Transverse colon (tissue), 3 donors: ENCODE measurements at regions not wholly inside any gene's neighbourhood (a gene's known extent, or its start where the extent isn't known, plus 50 kb on each side); places are given as distances from the start of the nearest gene placed in this dataset.

Experiments
- CTCF ChIP-seq, 5 experiments: fragments of 200-600 bp in 3 of 5; fragments of 450-650 bp in 2 of 5; sonication (generic) in 3 of 5; IDR thresholded peaks; 1 replicate in 2 of 5; 2 replicates in 3 of 5; pipeline ENCODE4 v1.5.1; 2016 to 2017; ENCODE audit warnings: antibody characterized with exemption in 5 of 5, inconsistent platforms in 3 of 5, mild to moderate bottlenecking in 2 of 5, moderate library complexity in 1 of 5
- EP300 ChIP-seq: sonication (generic); formaldehyde crosslinking; IDR thresholded peaks from one replicate; pipeline ENCODE4 v1.6.1; 2017; ENCODE audit warnings: antibody characterized with exemption, low read depth
- POLR2A ChIP-seq: fragments of 450-650 bp; IDR thresholded peaks from one replicate; pipeline ENCODE4 v1.6.1; 2016; ENCODE audit warnings: antibody characterized with exemption, mild to moderate bottlenecking, moderate library complexity

GRCh38 chr1:238517711-238518110, 627.0 kb upstream of the ZP4 start:
- TF ChIP-seq POLR2A (no peak), CTCF (IDR thresholded peaks at IDR 0.05) (no peak), EP300 (no peak)
